ENCODE measurements at regions not wholly inside any gene's neighbourhood (a gene's known extent, or its start where the extent isn't known, plus 50 kb on each side); places are given as distances from the start of the nearest gene placed in this dataset.

DNA sequence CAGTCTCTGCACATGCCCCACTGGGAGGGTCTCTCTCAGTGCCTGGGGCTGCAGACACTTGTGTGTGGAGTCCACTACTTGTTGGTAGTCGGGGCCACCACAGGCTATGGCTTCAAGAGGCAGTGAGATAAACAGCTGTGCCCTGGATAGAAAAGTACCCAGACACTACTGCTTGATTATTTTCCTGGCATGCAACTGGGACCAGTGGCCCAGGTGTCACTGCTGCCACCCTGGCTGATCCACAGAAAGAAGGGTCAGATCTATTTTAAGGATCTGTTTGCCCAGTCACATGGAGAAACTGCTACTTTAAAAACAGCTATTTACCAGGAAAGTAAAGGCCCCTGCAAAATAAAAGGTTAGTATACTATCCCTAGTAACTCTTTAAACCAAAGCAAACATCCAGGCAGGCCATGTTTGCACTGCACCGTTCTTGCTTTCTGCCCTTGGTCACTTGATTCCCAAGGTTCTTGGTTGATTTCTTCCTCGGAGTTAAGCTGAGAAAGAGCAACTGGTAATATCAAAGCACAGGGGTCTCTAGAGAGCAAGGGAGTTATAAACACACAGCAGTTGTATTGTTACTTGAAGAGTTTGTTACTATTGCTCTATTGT lies 99.9 kb downstream of the GLUL start:
- TF ChIP-seq, protein P1, sequence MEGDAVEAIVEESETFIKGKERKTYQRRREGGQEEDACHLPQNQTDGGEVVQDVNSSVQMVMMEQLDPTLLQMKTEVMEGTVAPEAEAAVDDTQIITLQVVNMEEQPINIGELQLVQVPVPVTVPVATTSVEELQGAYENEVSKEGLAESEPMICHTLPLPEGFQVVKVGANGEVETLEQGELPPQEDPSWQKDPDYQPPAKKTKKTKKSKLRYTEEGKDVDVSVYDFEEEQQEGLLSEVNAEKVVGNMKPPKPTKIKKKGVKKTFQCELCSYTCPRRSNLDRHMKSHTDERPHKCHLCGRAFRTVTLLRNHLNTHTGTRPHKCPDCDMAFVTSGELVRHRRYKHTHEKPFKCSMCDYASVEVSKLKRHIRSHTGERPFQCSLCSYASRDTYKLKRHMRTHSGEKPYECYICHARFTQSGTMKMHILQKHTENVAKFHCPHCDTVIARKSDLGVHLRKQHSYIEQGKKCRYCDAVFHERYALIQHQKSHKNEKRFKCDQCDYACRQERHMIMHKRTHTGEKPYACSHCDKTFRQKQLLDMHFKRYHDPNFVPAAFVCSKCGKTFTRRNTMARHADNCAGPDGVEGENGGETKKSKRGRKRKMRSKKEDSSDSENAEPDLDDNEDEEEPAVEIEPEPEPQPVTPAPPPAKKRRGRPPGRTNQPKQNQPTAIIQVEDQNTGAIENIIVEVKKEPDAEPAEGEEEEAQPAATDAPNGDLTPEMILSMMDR (IDR thresholded peaks at IDR 0.05): no peak
- TF ChIP-seq POLR2AphosphoS5 (IDR thresholded peaks at IDR 0.05; ENCODE audit: insufficient read depth in 1 of 2, low read depth in 1 of 2): no peak

Measured in vagina (tissue), 2 donors.